RWPE1 (cell line): ENCODE measurements at regions not wholly inside any gene's neighbourhood (a gene's known extent, or its start where the extent isn't known, plus 50 kb on each side); places are given as distances from the start of the nearest gene placed in this dataset.

ENCODE experiments used
- CTCF ChIA-PET: fragments of 350-600 bp; sonication (Branson Sonifier 250); formaldehyde crosslinking; extraction: SDS; loops from one replicate; lab custom pipeline; 2021; lab: Yijun Ruan, JAX
- POLR2A ChIA-PET: fragments of 400-600 bp; formaldehyde crosslinking; extraction: SDS; loops from one replicate; lab custom pipeline; 2020; ENCODE audit warnings: antibody characterized with exemption; ENCODE audit not compliant: low non-redundant PET; lab: Yijun Ruan, JAX
- DNase-seq: peaks from one replicate; pipeline ENCODE4 v3.0.0; 2012; ENCODE audit warnings: low spot score
- H3K27ac ChIP-seq: fragments of 450-650 bp; 2 replicates; pipeline ENCODE4 v1.5.1; 2017
- CTCF ChIP-seq: fragments of 450-650 bp; conservative IDR thresholded peaks from 2 replicates; pipeline ENCODE4 v1.5.1; 2017; ENCODE audit warnings: low read depth, mild to moderate bottlenecking

GRCh38 chr13:78940455-78941130 is 281.6 kb upstream of the OBI1 start:
- ChIA-PET CTCF (interaction anchor here (0.6 kb wide), 1 partner anchor 38 kb away, joined by 7 read pairs; no protein-coding TSS in a partner anchor), POLR2A (no interaction called here)
- TF ChIP-seq CTCF, result no peak
- DNase-seq, result no peak
- H3K27ac ChIP-seq, result no peak overlapping the region

GRCh38 chr13:78934336-78934735 is 275.4 kb upstream of the OBI1 start:
- H3K27ac ChIP-seq, result no peak overlapping the region
- ChIA-PET POLR2A (no interaction called here), CTCF (no interaction called here)
- TF ChIP-seq CTCF, result no peak
- no peak for DNase-seq

- CTCF ChIA-PET, result no interaction called here
- no peak for DNase-seq
- no peak overlapping the region for H3K27ac ChIP-seq
- POLR2A ChIA-PET, result no interaction called here
- no peak for TF ChIP-seq CTCF
These were observed 256.1 kb upstream of the OBI1 start for GRCh38 chr13:78915015-78915414.

- TF ChIP-seq CTCF, result no peak
- DNase-seq, result no peak
- POLR2A ChIA-PET, result no interaction called here
- CTCF ChIA-PET, result no interaction called here
- H3K27ac ChIP-seq, result no peak overlapping the region
These were observed 254.7 kb upstream of the OBI1 start for GRCh38 chr13:78913656-78914055.

GRCh38 chr13:78910147-78910546 is 251.2 kb upstream of the OBI1 start:
- DNase-seq, result no peak
- POLR2A ChIA-PET, result no interaction called here
- TF ChIP-seq CTCF, result no peak
- CTCF ChIA-PET, result no interaction called here
- H3K27ac ChIP-seq, result no peak overlapping the region

GRCh38 chr13:78909276-78909675 is 250.3 kb upstream of the OBI1 start:
- CTCF ChIA-PET, result interaction anchor here (0.6 kb wide), 1 partner anchor 360 kb away, joined by 5 read pairs; no protein-coding TSS in a partner anchor
- H3K27ac ChIP-seq, result no peak overlapping the region
- POLR2A ChIA-PET, result no interaction called here
- no peak for DNase-seq
- no peak for TF ChIP-seq CTCF
